ENCODE measurements at regions not wholly inside any gene's neighbourhood (a gene's known extent, or its start where the extent isn't known, plus 50 kb on each side); places are given as distances from the start of the nearest gene placed in this dataset.

GRCh38 chr6:156697225-156697830, 79.8 kb upstream of the ARID1B start:
- no peak overlapping the region for H3K27ac ChIP-seq
- no peaks in the 10 kb centered on the region for H3K36me3 ChIP-seq
- TF ChIP-seq CTCF (IDR thresholded peaks at IDR 0.05) (no peak), EP300 (IDR thresholded peaks at IDR 0.05) (no peak), POLR2A (IDR thresholded peaks at IDR 0.05) (no peak)
- H3K4me3 ChIP-seq, result no peak overlapping the region
- 75 to 85% (median 78%) methylated on average over 5 of the region's 5 CpGs for WGBS, 5 donors
- intact Hi-C loops (cut with DNase I; ENCODE audit: low total_unique reads), result loop anchor here (10.0 kb wide), 1 partner anchor 133 kb away; no protein-coding TSS in a partner anchor
- H3K4me1 ChIP-seq, result no peaks in the 10 kb centered on the region
- H3K9me3 ChIP-seq, result no peaks in the 10 kb centered on the region
- H3K27me3 ChIP-seq, result no peaks in the 10 kb centered on the region
- no peak for DNase-seq

DNA sequence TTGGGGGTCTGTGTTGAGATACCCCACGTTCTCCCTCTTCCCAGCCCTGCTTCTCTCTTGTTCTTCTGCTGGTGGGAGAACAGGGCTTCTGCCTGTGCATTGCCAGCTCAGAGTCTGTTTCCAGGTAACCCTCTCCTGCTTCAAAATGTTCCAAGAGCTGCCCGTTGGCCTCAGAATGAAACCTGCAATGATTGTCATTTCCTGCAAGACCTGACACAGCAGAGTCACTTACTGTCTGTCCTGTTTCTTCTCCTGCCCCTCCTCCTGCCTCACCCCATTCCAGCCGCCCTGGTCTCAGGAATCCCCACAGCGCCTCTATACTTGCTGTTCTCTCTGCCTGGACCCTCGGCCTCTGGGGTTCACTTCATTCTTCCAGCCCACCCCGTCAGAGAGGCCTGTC, 81.4 kb upstream of the ARID1B start:
- no peak for TF ChIP-seq POLR2AphosphoS5 (IDR thresholded peaks at IDR 0.05)
- no peak for TF ChIP-seq EP300 (IDR thresholded peaks at IDR 0.05)
- no peak for TF ChIP-seq POLR2A (IDR thresholded peaks at IDR 0.05)
- TF ChIP-seq CTCF (IDR thresholded peaks at IDR 0.05), result no peak
- H3K4me3 ChIP-seq, result no peak overlapping the region
- 75 to 83% (median 79%) methylated on average over 6 of the region's 6 CpGs for WGBS, 5 donors
- H3K27ac ChIP-seq, result no peak overlapping the region
- H3K4me1 ChIP-seq, result no peaks in the 10 kb centered on the region
- no peaks in the 10 kb centered on the region for H3K27me3 ChIP-seq
- intact Hi-C loops (cut with DNase I; ENCODE audit: low total_unique reads), result loop anchor here (10.0 kb wide), 1 partner anchor 131 kb away; no protein-coding TSS in a partner anchor
- no peaks in the 10 kb centered on the region for H3K9me3 ChIP-seq
- DNase-seq, result peak in 1 of 2 donors; percentile 16
- no peaks in the 10 kb centered on the region for H3K36me3 ChIP-seq

GRCh38 chr6:156694679-156695078, 82.5 kb upstream of the ARID1B start:
- H3K27ac ChIP-seq, result no peak overlapping the region
- 88 to 97% (median 94%) methylated on average over 2 of the region's 2 CpGs for WGBS, 5 donors

GRCh38 chr6:156691018-156691417, 86.2 kb upstream of the ARID1B start:
- 85 to 95% (median 92%) methylated on average over 4 of the region's 4 CpGs for WGBS, 5 donors
- Histone ChIP-seq H3K27ac (no peak overlapping the region), H3K4me1 (peaks cover 7 to 12% (median 9%) of the 10 kb centered on the region in 4 donors), H3K27me3 (no peaks in the 10 kb centered on the region), H3K36me3 (no peaks in the 10 kb centered on the region), H3K9me3 (no peaks in the 10 kb centered on the region), H3K4me3 (no peak overlapping the region)
- no peak for DNase-seq
- intact Hi-C loops (cut with DNase I; ENCODE audit: low total_unique reads), result loop anchor here (5.0 to 10.0 kb wide), 2 partner anchors 81 to 126 kb away; no protein-coding TSS in a partner anchor
- no peak for TF ChIP-seq POLR2AphosphoS5 (IDR thresholded peaks at IDR 0.05)
- no peak for TF ChIP-seq CTCF (IDR thresholded peaks at IDR 0.05)
- TF ChIP-seq POLR2A (IDR thresholded peaks at IDR 0.05), result no peak
- no peak for TF ChIP-seq EP300 (IDR thresholded peaks at IDR 0.05)

More at GRCh38 chr6:156694679-156695078, 82.5 kb upstream of the ARID1B start:
- intact Hi-C loops (cut with DNase I; ENCODE audit: low total_unique reads), result loop anchor here (5.0 to 10.0 kb wide), 2 partner anchors 78 to 130 kb away; no protein-coding TSS in a partner anchor
- Histone ChIP-seq H3K27me3 (no peaks in the 10 kb centered on the region), H3K36me3 (no peaks in the 10 kb centered on the region), H3K9me3 (no peaks in the 10 kb centered on the region), H3K4me1 (no peaks in the 10 kb centered on the region), H3K4me3 (no peak overlapping the region)
- no peak for TF ChIP-seq CTCF (IDR thresholded peaks at IDR 0.05)
- TF ChIP-seq POLR2A (IDR thresholded peaks at IDR 0.05), result no peak
- no peak for TF ChIP-seq POLR2AphosphoS5 (IDR thresholded peaks at IDR 0.05)
- TF ChIP-seq EP300 (IDR thresholded peaks at IDR 0.05), result no peak
- DNase-seq, result no peak

All from stomach (tissue), 8 donors.